Right lobe of liver (tissue), 6 donors: ENCODE measurements at regions not wholly inside any gene's neighbourhood (a gene's known extent, or its start where the extent isn't known, plus 50 kb on each side); places are given as distances from the start of the nearest gene placed in this dataset.

Experiments used
- ATAC-seq, 4 donors: fragments of 200-7000 bp; cut with Tn5 transposase; one replicate each; pipeline ENCODE4 v1.9.1; 2020; ENCODE audit warnings: mild to moderate bottlenecking in 4 of 4, moderate library complexity in 4 of 4
- DNase-seq, 3 donors: peaks; one replicate each; pipeline ENCODE4 v3.0.0-alpha.2; 2020
- H3K27ac ChIP-seq, 3 donors: fragments of 200-600 bp; one replicate each; pipeline ENCODE4 v1.8.0; 2022
- H3K27me3 ChIP-seq, 2 donors: fragments of 200-600 bp; one replicate each; pipeline ENCODE4 v1.8.0; 2022
- H3K36me3 ChIP-seq, 4 donors: fragments of 200-600 bp; sonication (generic) in 1 of 4; one replicate each; pipeline versions ENCODE4 v1.5.1 to v1.8.0; 2017 to 2022; ENCODE audit warnings: control low read depth in 1 of 4
- H3K4me1 ChIP-seq, 4 donors: fragments of 200-600 bp; sonication (generic) in 1 of 4; one replicate each; pipeline versions ENCODE4 v1.5.1 to v1.8.0; 2017 to 2022; ENCODE audit warnings: control low read depth in 1 of 4
- H3K4me3 ChIP-seq, 3 donors: fragments of 200-600 bp; one replicate each; pipeline ENCODE4 v1.8.0; 2022
- H3K9me3 ChIP-seq, 4 donors: fragments of 200-600 bp; sonication (generic) in 1 of 4; one replicate each; pipeline versions ENCODE4 v1.5.1 to v1.8.0; 2017 to 2022; ENCODE audit warnings: control low read depth in 1 of 4
- POLR2A ChIP-seq: fragments of 450-650 bp; IDR thresholded peaks from one replicate; pipeline ENCODE4 v1.6.1; 2017; ENCODE audit warnings: antibody characterized with exemption, mild to moderate bottlenecking
- WGBS: methylation state at CpG from one replicate; pipeline ENCODE4 v1.1.6; 2018; ENCODE audit warnings: low coverage, low lambda C conversion rate; ENCODE audit not compliant: insufficient coverage; ENCODE audit errors: missing lambda C conversion rate; 5-methylcytosine and 5-hydroxymethylcytosine counted together
- intact Hi-C, 2 donors: fragments of 100-400 bp; cut with DNase I; formaldehyde crosslinking; loops; one replicate each; pipeline versions ENCODE4 v1.11.2 to v1.14.1; 2022
- TF ChIP-seq, protein P1 (sequence below), 4 donors: fragments of 200-600 bp in 3 of 4; fragments of 450-650 bp in 1 of 4; IDR thresholded peaks; one replicate each; pipeline versions ENCODE4 v1.5.1 to v1.8.0; 2016 to 2022; ENCODE audit warnings: antibody characterized with exemption in 4 of 4, mild to moderate bottlenecking in 2 of 4
- donor health status: DM: no; HTN: yes; CAD: no.
- donor health status: DM: no; HTN: no; CAD: no.
- donor health status: DM: no; HTN: no; CAD: no.
- donor health status: DM: no; HTN: yes; CAD: no.
- donor health status: DM: no; HTN: yes; CAD: no.

DNA sequence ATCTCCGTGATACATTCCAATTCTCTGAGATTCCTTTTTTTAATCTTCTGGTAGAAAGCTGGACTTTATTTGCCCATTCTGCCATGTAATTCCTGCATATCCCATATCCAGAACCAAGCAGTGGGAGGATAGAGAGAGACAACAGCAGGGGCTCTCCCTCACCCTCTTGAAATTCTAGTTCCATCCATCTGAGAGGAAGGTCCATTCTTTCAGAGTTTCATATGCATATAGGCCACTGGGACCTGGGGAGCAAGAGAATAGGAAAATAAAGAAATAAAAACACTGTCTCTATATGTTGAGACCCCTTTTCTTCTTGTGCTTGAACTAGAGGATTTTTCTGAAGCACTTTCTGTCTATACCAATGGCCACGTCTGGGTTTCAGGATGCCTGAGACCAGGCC, 147.9 kb upstream of the STMND1 start:
- WGBS, result 57% methylated on average over 2 of the region's 2 CpGs
- ATAC-seq (no peak), DNase-seq (no peak)
- Histone ChIP-seq H3K36me3 (no peaks in the 10 kb centered on the region), H3K9me3 (no peaks in the 10 kb centered on the region), H3K27me3 (no peaks in the 10 kb centered on the region), H3K4me3 (no peak overlapping the region), H3K27ac (no peak overlapping the region), H3K4me1 (no peaks in the 10 kb centered on the region)
- intact Hi-C loops, result no loop called here
- no peak for TF ChIP-seq POLR2A

DNA sequence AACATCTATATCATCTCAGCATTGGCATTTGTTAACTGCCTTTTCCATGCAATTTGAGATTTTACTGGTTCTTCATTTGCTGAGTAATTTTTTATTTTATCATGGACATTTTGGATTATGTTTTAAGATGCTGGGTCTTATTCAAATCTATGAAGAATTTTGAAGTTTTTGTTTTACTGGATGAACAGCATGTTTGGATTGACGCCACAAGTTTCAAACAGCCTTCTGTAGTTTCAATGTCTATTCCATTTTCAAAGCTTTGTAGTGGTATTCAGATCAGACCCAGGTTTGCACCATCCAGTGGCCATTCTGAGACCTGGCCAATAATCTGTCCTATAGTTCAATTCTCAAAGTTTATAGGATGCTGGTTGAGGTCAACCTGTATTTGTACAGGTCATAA, 148.4 kb upstream of the STMND1 start:
- H3K4me3 ChIP-seq, result no peak overlapping the region
- WGBS, result 92% methylated on average over 1 of the region's 1 CpG
- no peak for DNase-seq
- ATAC-seq, result no peak
- no peaks in the 10 kb centered on the region for H3K9me3 ChIP-seq
- no peak for TF ChIP-seq POLR2A
- TF ChIP-seq, protein P1, sequence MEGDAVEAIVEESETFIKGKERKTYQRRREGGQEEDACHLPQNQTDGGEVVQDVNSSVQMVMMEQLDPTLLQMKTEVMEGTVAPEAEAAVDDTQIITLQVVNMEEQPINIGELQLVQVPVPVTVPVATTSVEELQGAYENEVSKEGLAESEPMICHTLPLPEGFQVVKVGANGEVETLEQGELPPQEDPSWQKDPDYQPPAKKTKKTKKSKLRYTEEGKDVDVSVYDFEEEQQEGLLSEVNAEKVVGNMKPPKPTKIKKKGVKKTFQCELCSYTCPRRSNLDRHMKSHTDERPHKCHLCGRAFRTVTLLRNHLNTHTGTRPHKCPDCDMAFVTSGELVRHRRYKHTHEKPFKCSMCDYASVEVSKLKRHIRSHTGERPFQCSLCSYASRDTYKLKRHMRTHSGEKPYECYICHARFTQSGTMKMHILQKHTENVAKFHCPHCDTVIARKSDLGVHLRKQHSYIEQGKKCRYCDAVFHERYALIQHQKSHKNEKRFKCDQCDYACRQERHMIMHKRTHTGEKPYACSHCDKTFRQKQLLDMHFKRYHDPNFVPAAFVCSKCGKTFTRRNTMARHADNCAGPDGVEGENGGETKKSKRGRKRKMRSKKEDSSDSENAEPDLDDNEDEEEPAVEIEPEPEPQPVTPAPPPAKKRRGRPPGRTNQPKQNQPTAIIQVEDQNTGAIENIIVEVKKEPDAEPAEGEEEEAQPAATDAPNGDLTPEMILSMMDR (IDR thresholded peaks at IDR 0.05), result no peak
- intact Hi-C loops, result no loop called here
- H3K4me1 ChIP-seq, result no peaks in the 10 kb centered on the region
- no peaks in the 10 kb centered on the region for H3K36me3 ChIP-seq
- H3K27ac ChIP-seq, result no peak overlapping the region
- H3K27me3 ChIP-seq, result no peaks in the 10 kb centered on the region

DNA sequence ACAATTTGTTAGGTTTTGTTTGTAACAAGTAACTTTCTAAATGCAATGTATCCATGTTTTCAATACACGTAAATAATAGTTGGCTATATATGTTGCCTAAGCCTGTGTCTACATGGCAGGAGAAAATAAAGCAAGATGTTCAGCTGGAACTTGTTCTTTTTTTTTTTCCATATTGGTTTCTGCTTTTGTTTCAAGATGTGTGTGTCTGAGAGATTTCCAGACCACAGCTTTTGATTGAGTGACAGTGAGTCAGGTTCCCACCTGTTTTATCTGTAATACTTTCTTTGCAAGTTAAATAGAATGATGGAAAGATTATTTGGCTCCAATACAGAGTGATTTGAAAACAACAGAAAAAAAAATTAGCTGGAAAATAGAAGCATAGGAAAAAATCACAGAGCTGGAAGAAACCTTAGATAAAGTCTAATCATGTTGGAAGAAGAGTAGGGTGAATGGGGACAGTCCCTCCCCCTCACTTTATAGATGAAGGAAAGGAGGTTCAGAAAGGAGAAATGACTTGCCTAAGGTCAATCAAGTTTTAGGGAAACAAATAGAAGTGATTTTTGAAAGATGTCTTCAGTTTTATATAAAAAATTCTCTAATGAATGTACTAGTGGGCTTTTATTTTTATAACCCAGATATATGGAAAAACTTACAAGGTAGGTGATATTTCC, 150.9 kb upstream of the STMND1 start:
- DNase-seq (no peak), ATAC-seq (no peak)
- no peaks in the 10 kb centered on the region for H3K9me3 ChIP-seq
- H3K27me3 ChIP-seq, result no peaks in the 10 kb centered on the region
- no peaks in the 10 kb centered on the region for H3K36me3 ChIP-seq
- peaks cover 0 to 11% (median 0%) of the 10 kb centered on the region in 4 donors for H3K4me1 ChIP-seq
- TF ChIP-seq, protein P1 (IDR thresholded peaks at IDR 0.05), result no peak
- no peak for TF ChIP-seq POLR2A
- whole genome bisulfite sequencing, result 89% methylated on average over 1 of the region's 1 CpG
- intact Hi-C loops, result no loop called here
- no peak overlapping the region for H3K27ac ChIP-seq
- no peak overlapping the region for H3K4me3 ChIP-seq

DNA sequence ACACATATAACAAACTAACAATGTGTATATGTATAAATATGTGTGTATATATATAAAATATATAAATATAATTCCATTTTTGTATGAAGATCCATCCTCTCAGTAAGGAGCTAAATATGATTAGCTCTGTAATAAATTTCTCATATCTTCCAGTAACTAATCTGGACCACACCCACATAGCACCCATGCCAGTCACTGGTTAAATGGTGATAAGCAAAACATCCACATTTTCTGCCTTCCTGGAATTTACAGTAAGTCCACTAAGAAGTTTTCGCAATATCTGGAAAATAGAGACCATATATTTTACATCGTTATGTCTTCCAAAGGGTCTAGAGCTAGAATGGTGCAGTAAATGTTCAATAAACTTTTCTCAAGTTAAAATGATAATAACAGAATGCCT, 151.5 kb upstream of the STMND1 start:
- no peak for ATAC-seq
- Histone ChIP-seq H3K36me3 (no peaks in the 10 kb centered on the region), H3K27ac (no peak overlapping the region), H3K4me1 (peaks cover 0 to 11% (median 0%) of the 10 kb centered on the region in 4 donors), H3K27me3 (no peaks in the 10 kb centered on the region), H3K4me3 (no peak overlapping the region), H3K9me3 (no peaks in the 10 kb centered on the region)
- intact Hi-C loops, result no loop called here
- TF ChIP-seq POLR2A, result no peak
- TF ChIP-seq, protein P1 (IDR thresholded peaks at IDR 0.05), result no peak
- DNase-seq, result no peak
- 83% methylated on average over 2 of the region's 2 CpGs for WGBS

DNA sequence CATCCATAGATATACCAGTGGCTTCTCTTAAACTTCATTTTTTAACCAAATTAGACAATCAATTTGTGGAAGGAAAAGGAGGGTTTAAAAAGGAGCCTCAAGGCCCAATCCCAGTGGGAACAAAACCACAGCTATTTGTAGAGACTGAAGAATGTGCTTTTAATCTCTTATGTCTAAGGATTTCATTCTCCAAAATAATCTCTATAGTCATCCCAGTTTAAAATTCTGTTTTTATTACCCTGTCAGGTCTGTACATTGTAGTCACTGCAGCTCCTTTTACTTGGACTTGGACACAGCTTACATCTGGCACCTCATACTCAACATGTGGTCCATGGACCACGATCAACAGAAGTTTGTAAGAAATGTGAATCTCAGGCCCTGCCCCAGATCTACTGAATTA, 152.1 kb upstream of the STMND1 start:
- no peaks in the 10 kb centered on the region for H3K9me3 ChIP-seq
- TF ChIP-seq, protein P1 (IDR thresholded peaks at IDR 0.05), result no peak
- TF ChIP-seq POLR2A, result no peak
- DNase-seq, result no peak
- H3K4me3 ChIP-seq, result no peak overlapping the region
- 89% methylated on average over 1 of the region's 1 CpG for WGBS
- intact Hi-C loops, result no loop called here
- ATAC-seq, result no peak
- H3K4me1 ChIP-seq, result peaks cover 0 to 11% (median 0%) of the 10 kb centered on the region in 4 donors
- no peak overlapping the region for H3K27ac ChIP-seq
- no peaks in the 10 kb centered on the region for H3K27me3 ChIP-seq
- H3K36me3 ChIP-seq, result no peaks in the 10 kb centered on the region
